GM18858 (cell line): ENCODE measurements at regions not wholly inside any gene's neighbourhood (a gene's known extent, or its start where the extent isn't known, plus 50 kb on each side); places are given as distances from the start of the nearest gene placed in this dataset.

Experiments used
- ATAC-seq: cut with Tn5 transposase; IDR thresholded peaks from one replicate; pipeline ENCODE4 v1.9.1; 2021; ENCODE audit not compliant: unreplicated experiment

GRCh38 chr6:145254649-145255401, 480.5 kb downstream of the EPM2A start:
- ATAC-seq: no peak

GRCh38 chr6:145257704-145258103, 477.6 kb downstream of the EPM2A start:
- no peak for ATAC-seq

GRCh38 chr6:145258122-145258521, 477.2 kb downstream of the EPM2A start:
- ATAC-seq: no peak

GRCh38 chr6:145260484-145261175, 474.7 kb downstream of the EPM2A start:
- no peak for ATAC-seq

GRCh38 chr6:145261758-145262157, 473.6 kb downstream of the EPM2A start:
- ATAC-seq: no peak

- no peak for ATAC-seq
These were observed 472.5 kb downstream of the EPM2A start for GRCh38 chr6:145262771-145263170.

- ATAC-seq: no peak
These were observed 471.5 kb downstream of the EPM2A start for GRCh38 chr6:145263778-145264211.

GRCh38 chr6:145266432-145267075, 468.8 kb downstream of the EPM2A start:
- no peak for ATAC-seq

- ATAC-seq: no peak
These were observed 468.0 kb downstream of the EPM2A start for GRCh38 chr6:145267076-145267867.

- ATAC-seq: no peak
These were observed 464.9 kb downstream of the EPM2A start for GRCh38 chr6:145270464-145270863.

GRCh38 chr6:145271040-145271439, 464.3 kb downstream of the EPM2A start:
- no peak for ATAC-seq

- no peak for ATAC-seq
These were observed 463.7 kb downstream of the EPM2A start for GRCh38 chr6:145271577-145271976.

- no peak for ATAC-seq
These were observed 463.1 kb downstream of the EPM2A start for GRCh38 chr6:145272246-145272645.

- ATAC-seq: no peak
These were observed 462.2 kb downstream of the EPM2A start for GRCh38 chr6:145273136-145273535.

- ATAC-seq: no peak
These were observed 461.2 kb downstream of the EPM2A start for GRCh38 chr6:145274083-145274482.

GRCh38 chr6:145275019-145275418, 460.3 kb downstream of the EPM2A start:
- ATAC-seq: no peak

- ATAC-seq: no peak
These were observed 459.5 kb downstream of the EPM2A start for GRCh38 chr6:145275787-145276186.

- ATAC-seq: no peak
These were observed 458.6 kb downstream of the EPM2A start for GRCh38 chr6:145276756-145277155.

- no peak for ATAC-seq
These were observed 457.8 kb downstream of the EPM2A start for GRCh38 chr6:145277358-145278086.

- ATAC-seq: no peak
These were observed 457.0 kb downstream of the EPM2A start for GRCh38 chr6:145278163-145278807.
